Ectodermal cell (in vitro differentiated cells): ENCODE measurements at regions not wholly inside any gene's neighbourhood (a gene's known extent, or its start where the extent isn't known, plus 50 kb on each side); places are given as distances from the start of the nearest gene placed in this dataset.
"Not testable (repeated sequence)": the region's sequence is repeated elsewhere in the genome, so short reads cannot be mapped to it uniquely, and the experiment has no call there.

Experiments used
- H3K27ac ChIP-seq: 2 replicates; pipeline ENCODE4 v1.7.0; 2013; ENCODE audit warnings: mild to moderate bottlenecking, low read depth, low read length; ENCODE audit not compliant: insufficient read depth, poor library complexity, severe bottlenecking
- H3K27me3 ChIP-seq: 2 replicates; pipeline ENCODE4 v1.7.0; 2013; ENCODE audit warnings: mild to moderate bottlenecking, low read length; ENCODE audit not compliant: insufficient read depth, control insufficient read depth, poor library complexity, severe bottlenecking
- H3K36me3 ChIP-seq: one replicate; pipeline ENCODE4 v1.7.0; 2013; ENCODE audit warnings: low read length; ENCODE audit not compliant: control insufficient read depth, insufficient read depth
- H3K4me1 ChIP-seq: one replicate; pipeline ENCODE4 v1.7.0; 2013; ENCODE audit warnings: low read length; ENCODE audit not compliant: control insufficient read depth, insufficient read depth
- H3K4me3 ChIP-seq: 2 replicates; pipeline ENCODE4 v1.7.0; 2013; ENCODE audit warnings: low read depth, low read length, control low read depth; ENCODE audit not compliant: insufficient read depth
- H3K9me3 ChIP-seq: 2 replicates; pipeline ENCODE4 v1.7.0; 2013; ENCODE audit warnings: mild to moderate bottlenecking, low read length, moderate library complexity; ENCODE audit not compliant: control insufficient read depth
- WGBS, 2 experiments: methylation state at CpG; one replicate each; pipeline ENCODE4 v1.1.7; 2013; ENCODE audit warnings: missing lambda C conversion rate in 2 of 2; 5-methylcytosine and 5-hydroxymethylcytosine counted together

GRCh38 chr5:176748073-176748966 is 62.0 kb upstream of the UNC5A start:
- Histone ChIP-seq H3K27me3 (peaks cover 14% of the 10 kb centered on the region), H3K27ac (no peak overlapping the region), H3K9me3 (no peaks in the 10 kb centered on the region), H3K36me3 (no peaks in the 10 kb centered on the region), H3K4me3 (no peak overlapping the region), H3K4me1 (peaks cover 18% of the 10 kb centered on the region)
- 87 to 90% methylated on average over 22 to 23 of the region's 24 CpGs for WGBS, 2 experiments

DNA sequence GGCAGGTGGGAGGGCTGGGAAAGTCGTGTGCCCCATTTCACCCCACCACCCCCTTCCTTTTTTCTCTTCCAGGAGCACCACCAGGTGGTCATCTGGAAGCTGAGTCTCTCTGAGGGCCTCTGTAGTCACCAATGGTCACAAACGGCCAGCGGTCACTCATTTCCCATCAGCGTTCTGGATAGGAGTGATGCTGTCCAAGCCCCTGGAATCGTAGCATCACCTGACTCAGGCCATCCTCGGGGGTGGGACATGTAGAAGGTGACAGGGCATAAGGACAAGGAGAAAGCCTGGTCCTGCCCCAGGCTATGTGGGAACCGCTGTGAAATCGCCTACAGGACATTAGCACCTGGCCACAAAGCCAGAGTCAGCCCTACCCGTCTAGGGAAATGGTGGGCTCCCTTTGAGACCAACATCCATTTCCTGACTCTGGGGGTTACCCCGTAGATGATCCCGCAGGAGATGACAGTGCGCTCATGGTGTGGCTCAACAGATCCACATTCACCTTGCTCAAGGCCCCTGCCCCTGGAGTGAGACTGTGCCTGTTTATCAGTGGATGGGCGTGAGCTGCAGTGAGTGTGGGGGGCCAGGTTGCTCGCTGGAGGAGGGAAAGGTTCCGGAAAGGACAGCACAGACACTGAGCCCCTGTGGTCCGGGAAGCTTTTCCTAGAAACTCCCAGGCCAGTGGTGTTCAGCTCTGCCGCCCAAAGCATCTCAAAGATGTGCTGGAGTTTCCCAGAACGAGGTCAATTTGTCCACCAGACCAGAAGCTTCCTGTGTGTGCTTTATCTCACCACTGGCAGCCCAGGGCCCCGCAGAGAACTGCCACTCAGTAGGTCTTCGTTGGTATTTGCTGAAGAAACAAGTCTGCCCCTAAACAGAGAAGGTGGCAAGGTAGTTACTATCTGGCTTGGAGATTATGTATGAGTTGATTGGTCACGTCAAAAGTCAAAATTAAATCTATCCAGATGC is 61.1 kb upstream of the UNC5A start:
- H3K9me3 ChIP-seq, result no peaks in the 10 kb centered on the region
- H3K4me3 ChIP-seq, result no peak overlapping the region
- H3K27me3 ChIP-seq, result peaks cover 5% of the 10 kb centered on the region
- peaks cover 11% of the 10 kb centered on the region for H3K4me1 ChIP-seq
- WGBS, 2 experiments, result 90 to 91% methylated on average over 21 of the region's 21 CpGs
- H3K36me3 ChIP-seq, result no peaks in the 10 kb centered on the region
- H3K27ac ChIP-seq, result no peak overlapping the region

- H3K9me3 ChIP-seq, result no peaks in the 10 kb centered on the region
- no peaks in the 10 kb centered on the region for H3K27me3 ChIP-seq
- peaks cover 6% of the 10 kb centered on the region for H3K4me1 ChIP-seq
- 88 to 91% methylated on average over 10 of the region's 10 CpGs for WGBS, 2 experiments
- no peak overlapping the region for H3K4me3 ChIP-seq
- no peak overlapping the region for H3K27ac ChIP-seq
- no peaks in the 10 kb centered on the region for H3K36me3 ChIP-seq
These were observed 60.2 kb upstream of the UNC5A start for GRCh38 chr5:176750144-176750543.

DNA sequence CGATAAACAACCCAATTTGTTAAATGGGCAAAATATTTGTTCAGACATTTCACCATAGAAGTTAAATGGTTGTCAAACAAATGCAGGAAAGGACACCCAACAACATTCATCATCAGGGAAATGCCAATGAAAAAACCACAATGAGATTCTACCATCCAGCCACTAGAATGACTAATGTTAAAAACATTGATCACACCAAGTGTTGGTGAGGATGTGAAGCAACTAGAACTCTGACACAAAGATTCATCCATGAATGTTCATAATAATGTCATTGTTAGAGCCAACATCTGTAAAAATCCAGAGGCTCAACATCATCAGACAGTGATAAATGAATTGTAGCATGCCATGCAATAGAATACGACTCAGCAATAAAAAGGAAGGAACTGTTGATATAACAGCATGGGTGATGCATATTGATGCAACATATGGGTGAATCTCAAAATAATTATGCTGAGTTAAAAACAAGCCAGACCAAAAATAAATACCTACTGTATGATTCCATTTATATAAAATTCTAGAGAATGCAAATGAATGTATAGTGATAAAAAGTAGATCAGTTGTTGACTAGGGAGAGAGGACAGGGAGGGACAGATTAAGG is 55.9 kb upstream of the UNC5A start:
- Histone ChIP-seq H3K4me3 (no peak overlapping the region), H3K4me1 (no peaks in the 10 kb centered on the region), H3K36me3 (no peaks in the 10 kb centered on the region), H3K9me3 (no peaks in the 10 kb centered on the region), H3K27ac (no peak overlapping the region), H3K27me3 (no peaks in the 10 kb centered on the region)
- WGBS, 2 experiments, result 95 to 100% methylated on average over 2 of the region's 2 CpGs

DNA sequence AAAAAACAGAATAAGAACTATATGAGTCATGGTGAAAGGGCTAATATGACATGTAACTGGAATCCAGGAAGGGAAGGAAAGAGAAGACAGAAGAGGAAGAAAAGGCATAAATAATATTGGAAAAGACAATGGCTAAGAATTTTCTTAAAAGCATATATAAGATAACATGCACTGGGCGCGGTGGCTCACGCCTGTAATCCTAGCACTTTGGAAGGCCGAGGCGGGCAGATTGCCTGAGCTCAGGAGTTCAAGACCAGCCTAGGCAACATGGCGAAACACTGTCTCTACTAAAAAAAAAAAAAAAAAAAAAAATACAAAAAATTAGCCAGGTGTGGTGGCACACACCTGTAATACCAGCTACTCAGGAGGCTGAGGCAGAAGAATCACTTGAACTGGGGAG is 54.8 kb upstream of the UNC5A start:
- H3K27ac ChIP-seq, H3K9me3 ChIP-seq, H3K4me3 ChIP-seq, H3K27me3 ChIP-seq, H3K36me3 ChIP-seq, H3K4me1 ChIP-seq: not testable (repeated sequence)
- 90 to 99% methylated on average over 5 of the region's 6 CpGs for WGBS, 2 experiments

DNA sequence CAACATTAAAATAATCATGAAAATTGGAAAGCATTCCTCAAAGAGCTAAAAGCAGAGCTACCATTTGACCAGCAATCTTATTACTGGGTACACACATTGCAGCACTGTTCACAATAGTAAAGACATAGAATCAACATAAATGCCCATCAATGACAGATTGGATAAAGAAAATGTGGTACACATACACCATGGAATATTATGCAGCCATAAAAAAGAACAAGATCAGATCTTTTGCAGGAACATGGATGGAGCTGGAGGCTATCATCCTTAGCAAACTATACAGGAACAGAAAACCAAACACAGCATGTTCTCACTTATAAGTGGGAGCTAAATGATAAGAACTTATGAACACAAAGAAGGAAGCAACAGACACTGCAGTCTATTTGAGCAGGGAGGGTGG is 52.8 kb upstream of the UNC5A start:
- not testable (repeated sequence) for H3K27me3 ChIP-seq, H3K27ac ChIP-seq, H3K36me3 ChIP-seq, H3K4me3 ChIP-seq, H3K4me1 ChIP-seq, H3K9me3 ChIP-seq
